Sigmoid colon (tissue), 4 donors: ENCODE measurements at regions not wholly inside any gene's neighbourhood (a gene's known extent, or its start where the extent isn't known, plus 50 kb on each side); places are given as distances from the start of the nearest gene placed in this dataset.

ENCODE experiments used
- EP300 ChIP-seq, 4 donors: sonication (generic); formaldehyde crosslinking; IDR thresholded peaks; one replicate each; pipeline ENCODE4 v1.6.1; 2017; ENCODE audit warnings: antibody characterized with exemption in 4 of 4
- POLR2A ChIP-seq, 2 donors: fragments of 450-650 bp; IDR thresholded peaks; one replicate each; pipeline ENCODE4 v1.6.1; 2016; ENCODE audit warnings: antibody characterized with exemption in 2 of 2, mild to moderate bottlenecking in 2 of 2, moderate library complexity in 2 of 2
- POLR2AphosphoS5 ChIP-seq, 4 donors: sonication (generic); formaldehyde crosslinking; IDR thresholded peaks; one replicate each; pipeline ENCODE4 v1.6.1; 2017; ENCODE audit warnings: antibody characterized with exemption in 4 of 4
- TF ChIP-seq, protein P1 (sequence below), 4 experiments: fragments of 450-650 bp in 3 of 4; fragments of 200-600 bp in 1 of 4; IDR thresholded peaks; one replicate each; pipeline ENCODE4 v1.5.1; 2016 to 2019; ENCODE audit warnings: antibody characterized with exemption in 4 of 4, mild to moderate bottlenecking in 3 of 4, moderate library complexity in 2 of 4

DNA sequence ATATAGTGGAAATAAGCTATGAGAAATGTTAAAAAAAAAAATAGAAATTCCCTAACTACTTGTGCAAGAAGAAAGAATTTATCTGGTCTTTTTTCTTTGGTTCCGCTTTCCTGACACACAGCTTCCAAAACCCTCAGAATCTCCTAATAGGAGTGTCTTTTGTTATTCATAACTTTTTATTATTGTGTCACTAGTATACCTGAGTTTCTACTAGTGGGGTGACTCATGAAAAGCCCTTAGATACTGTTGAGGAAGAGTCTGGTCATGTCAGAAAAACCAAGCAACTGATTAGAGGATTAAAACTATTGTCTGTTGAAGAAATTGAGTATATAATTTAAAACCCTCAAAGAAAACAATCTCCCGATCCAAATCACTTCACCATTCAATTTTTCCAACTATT is 152.8 kb upstream of the IFNE start:
- no peak for TF ChIP-seq POLR2A (IDR thresholded peaks at IDR 0.05)
- TF ChIP-seq, protein P1, sequence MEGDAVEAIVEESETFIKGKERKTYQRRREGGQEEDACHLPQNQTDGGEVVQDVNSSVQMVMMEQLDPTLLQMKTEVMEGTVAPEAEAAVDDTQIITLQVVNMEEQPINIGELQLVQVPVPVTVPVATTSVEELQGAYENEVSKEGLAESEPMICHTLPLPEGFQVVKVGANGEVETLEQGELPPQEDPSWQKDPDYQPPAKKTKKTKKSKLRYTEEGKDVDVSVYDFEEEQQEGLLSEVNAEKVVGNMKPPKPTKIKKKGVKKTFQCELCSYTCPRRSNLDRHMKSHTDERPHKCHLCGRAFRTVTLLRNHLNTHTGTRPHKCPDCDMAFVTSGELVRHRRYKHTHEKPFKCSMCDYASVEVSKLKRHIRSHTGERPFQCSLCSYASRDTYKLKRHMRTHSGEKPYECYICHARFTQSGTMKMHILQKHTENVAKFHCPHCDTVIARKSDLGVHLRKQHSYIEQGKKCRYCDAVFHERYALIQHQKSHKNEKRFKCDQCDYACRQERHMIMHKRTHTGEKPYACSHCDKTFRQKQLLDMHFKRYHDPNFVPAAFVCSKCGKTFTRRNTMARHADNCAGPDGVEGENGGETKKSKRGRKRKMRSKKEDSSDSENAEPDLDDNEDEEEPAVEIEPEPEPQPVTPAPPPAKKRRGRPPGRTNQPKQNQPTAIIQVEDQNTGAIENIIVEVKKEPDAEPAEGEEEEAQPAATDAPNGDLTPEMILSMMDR (IDR thresholded peaks at IDR 0.05): no peak
- TF ChIP-seq POLR2AphosphoS5 (IDR thresholded peaks at IDR 0.05): no peak
- TF ChIP-seq EP300 (IDR thresholded peaks at IDR 0.05): no peak
